ENCODE measurements at regions not wholly inside any gene's neighbourhood (a gene's known extent, or its start where the extent isn't known, plus 50 kb on each side); places are given as distances from the start of the nearest gene placed in this dataset.

Small RNA genes in the stretch of these regions (small RNA-seq; reads per million reads assigned to genes)
- gene RNU6-102P (ENCODE audit: insufficient read depth in 2 of 3, insufficient read length in 3 of 3, low read depth in 2 of 3, low replicate concordance in 1 of 3) = 0 reads per million in 3 experiments
